NCI-H226 (cell line): ENCODE measurements at regions not wholly inside any gene's neighbourhood (a gene's known extent, or its start where the extent isn't known, plus 50 kb on each side); places are given as distances from the start of the nearest gene placed in this dataset.
"Not testable (repeated sequence)": the region's sequence is repeated elsewhere in the genome, so short reads cannot be mapped to it uniquely, and the experiment has no call there.

ENCODE experiments used
- DNase-seq: peaks from one replicate; pipeline ENCODE4 v3.0.0-alpha.2; 2015

DNA sequence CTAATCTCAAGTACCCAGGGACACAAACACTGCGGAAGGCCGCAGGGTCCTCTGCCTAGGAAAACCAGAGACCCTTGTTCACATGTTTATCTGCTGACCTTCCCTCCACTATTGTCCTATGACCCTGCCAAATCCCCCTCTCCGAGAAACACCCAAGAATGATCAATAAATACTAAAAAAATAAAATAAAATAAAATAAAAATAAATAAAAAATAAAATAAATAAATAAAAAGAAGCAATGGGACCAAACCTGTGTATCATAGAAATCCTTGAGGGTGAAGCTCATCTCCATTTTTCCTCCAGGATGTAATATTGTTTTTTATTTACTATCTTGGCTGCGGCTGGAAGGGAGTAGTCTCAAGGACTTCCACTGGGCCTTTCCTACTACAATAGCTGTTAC is 82.0 kb upstream of the CMKLR1 start:
- DNase-seq: not testable (repeated sequence)

DNA sequence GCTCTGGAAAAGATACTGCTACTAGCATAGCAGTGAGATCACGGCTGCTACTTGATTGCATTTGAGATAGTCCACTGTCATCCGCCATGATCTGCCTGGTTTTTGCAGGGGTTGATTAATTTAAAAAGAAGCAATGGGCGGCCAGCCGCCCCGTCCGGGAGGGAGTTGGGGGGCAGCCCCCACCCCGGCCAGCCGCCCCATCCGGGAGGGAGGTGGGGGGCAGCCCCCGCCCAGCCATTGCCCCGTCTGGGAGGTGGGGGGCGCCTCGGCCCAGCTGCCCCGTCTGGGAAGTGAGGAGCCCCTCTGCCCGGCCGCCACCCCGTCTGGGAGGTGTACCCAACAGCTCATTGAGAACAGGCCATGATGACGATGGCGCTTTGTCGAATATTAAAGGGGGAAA is 81.3 kb upstream of the CMKLR1 start:
- DNase-seq: not testable (repeated sequence)

DNA sequence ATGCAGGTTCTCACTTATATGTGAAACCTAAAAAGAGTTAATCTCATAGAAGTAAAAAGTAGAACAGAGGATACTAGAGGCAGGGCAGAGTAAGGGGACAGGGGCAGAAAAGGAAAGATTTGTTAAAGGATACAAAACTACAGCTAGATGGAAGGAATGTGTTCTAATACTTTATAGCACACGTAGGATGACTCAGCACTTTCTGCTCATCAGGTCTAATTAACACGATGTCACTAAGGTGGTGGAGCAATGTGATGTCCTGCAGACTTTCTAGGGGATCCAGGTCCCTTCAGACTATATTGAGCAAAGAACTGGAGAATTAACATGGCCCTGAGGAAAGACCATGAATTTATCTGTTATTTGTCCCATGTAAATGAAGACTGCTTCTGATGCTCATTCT is 80.8 kb upstream of the CMKLR1 start:
- no peak for DNase-seq

DNA sequence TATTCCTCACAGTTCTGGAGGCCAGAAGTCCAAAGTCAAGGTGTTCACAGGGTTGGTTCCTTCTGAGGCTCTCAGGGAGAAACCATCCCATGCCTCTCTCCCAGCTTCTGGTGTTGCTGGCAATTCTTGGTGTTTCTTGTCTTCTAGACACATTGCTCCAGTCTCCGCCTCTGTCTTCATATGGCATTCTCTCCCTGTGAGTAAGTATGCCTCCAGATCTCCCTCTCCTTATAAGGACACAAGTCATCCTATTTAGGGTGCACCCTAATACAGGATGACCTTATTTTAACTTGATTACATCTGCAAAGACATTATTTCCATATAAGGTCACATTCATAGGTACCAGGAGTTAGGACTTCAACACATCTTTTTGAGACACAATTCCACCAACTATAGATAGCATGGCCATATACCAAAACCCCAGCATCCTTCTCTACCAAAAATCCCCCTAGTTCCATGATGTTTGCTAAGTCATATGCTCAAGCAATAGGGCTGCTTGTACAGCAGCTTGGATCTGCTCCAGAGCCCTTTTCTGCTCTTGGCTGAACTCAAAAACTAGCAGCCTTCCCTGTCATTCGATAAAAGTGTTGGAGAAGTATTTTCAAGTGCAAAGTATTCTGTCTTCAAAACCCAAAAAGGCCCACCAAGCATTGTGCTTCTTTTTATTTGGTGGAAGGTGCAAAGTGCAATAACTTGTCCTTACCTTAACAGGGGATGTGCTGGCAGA is 79.2 kb upstream of the CMKLR1 start:
- no peak for DNase-seq

- no peak for DNase-seq
Observed at GRCh38 chr12:108414021-108414420, 74.9 kb upstream of the CMKLR1 start.

GRCh38 chr12:108410689-108411088 is 71.6 kb upstream of the CMKLR1 start:
- DNase-seq: no peak

GRCh38 chr12:108409481-108409880 is 70.4 kb upstream of the CMKLR1 start:
- no peak for DNase-seq

- peak; percentile 11 for DNase-seq
Observed at GRCh38 chr12:108403952-108404351, 64.8 kb upstream of the CMKLR1 start.

GRCh38 chr12:108401964-108402363 is 62.9 kb upstream of the CMKLR1 start:
- DNase-seq: no peak

DNA sequence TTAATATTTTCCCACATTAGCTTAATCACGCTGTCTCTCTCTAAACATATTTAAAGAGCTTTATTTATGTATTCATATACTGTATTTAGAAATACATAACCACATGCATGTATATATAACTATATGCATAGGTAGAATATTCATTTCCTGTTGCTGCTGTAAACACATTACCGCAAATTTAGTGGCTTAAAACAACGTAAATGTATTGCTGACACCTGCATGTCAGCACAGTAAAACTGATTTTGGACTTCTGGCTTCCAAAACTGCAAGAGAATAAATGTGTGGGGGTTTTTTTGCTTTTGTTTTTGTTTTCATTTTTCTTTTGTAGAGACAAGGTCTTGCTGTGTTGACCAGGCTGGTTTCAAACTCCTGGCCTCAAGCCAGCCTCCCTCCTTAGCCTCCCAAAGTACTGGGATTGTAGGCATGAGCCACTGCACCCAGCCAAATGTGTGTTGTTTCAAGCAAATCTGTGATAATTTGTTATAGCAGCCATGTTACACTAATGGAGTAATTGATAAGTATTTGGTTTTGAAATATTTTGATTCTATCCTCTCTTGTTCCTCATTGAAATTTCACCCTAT is 61.9 kb upstream of the CMKLR1 start:
- DNase-seq: no peak

GRCh38 chr12:108400481-108400880 is 61.4 kb upstream of the CMKLR1 start:
- DNase-seq: no peak

DNA sequence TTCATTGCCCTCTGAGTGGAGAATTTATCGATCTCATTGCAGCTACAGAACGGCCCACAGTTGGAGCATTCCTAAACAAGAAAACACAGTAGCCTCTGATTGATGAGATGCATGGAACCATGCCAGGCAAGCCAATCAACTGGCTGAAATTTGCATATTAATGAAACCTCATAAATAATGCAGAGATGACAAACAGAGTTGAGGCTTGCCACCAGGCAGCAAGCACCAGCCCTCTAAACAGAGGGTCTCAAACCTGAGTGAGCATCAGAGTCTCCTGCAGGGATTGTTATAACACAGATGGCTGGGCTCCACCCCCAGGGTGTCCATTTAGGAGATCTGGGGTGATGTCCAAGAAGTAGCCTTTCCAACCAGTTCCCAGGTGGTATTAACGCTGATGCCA is 60.9 kb upstream of the CMKLR1 start:
- DNase-seq: no peak

- no peak for DNase-seq
Observed at GRCh38 chr12:108399514-108399913, 60.4 kb upstream of the CMKLR1 start.

DNA sequence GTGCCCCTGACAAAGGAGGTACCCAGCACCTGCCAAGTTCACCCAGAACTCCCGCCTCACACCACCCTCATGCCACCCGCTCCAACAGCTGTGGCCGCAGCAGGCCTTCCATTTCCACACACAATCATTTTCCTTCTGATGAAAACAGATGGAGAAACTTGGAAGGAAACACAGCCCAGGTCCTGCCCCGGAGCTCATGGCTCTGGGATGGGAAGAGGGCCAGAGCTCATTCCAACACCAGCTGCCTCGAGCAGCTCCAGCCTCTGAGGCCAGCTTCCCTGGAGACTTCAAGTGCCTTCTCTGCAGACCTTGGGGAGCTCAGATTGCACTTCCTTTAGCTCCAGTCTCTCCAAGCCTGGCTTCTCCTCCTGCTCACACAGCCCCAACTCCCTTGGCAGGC is 55.1 kb upstream of the CMKLR1 start:
- no peak for DNase-seq

- DNase-seq: no peak
Observed at GRCh38 chr12:108392284-108392683, 53.2 kb upstream of the CMKLR1 start.

DNA sequence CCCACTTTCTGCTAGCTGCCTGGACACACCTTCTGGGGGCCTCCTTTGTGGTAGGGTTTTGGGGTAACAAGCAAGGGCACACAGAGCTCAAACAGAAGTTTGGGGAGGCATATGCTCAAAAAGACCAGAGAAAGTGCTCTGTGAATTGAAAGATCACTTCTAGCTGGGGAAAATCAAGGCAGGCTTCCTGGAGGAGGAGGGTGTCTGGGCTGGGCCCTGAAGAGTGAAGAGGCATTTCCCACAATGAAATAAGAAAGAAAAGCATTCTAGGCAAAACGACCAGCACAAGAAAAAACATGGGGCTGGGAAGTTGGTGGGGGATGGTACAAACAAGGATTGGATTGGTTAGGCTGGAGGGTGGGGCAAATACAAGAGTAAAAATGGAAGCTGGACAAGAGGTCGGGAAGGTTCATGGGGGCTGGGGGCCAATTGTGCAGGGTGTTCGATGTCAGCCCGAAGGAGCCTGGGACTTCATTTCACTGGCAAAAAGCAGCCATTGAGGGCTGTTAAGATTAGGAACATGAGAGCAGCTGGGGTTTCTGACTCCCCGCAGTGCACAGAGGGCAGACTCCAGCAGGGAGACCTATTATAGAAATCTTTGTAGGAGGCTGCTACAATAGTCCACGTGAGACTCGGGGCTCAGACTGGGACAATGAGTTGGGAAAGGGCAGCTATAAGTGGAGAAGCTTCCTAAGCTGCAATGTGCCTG is 51.5 kb upstream of the CMKLR1 start:
- no peak for DNase-seq

DNA sequence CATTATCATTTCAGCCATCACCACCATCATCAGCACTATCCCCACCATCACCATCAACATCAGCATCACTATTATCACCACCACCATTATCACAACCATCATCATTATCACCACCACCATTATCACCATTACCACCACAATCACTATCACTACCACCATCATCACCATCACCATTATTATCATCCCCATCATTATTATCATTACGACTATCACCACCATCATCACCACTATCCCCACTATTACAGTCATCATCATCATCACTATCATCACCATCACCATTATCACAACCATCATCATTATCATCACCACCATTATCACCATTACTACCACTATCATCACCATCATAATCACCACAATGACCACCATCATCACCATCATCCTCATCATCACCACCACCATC is 50.4 kb upstream of the CMKLR1 start:
- no peak for DNase-seq
